Esophagus muscularis mucosa (tissue), 4 donors: ENCODE measurements at regions not wholly inside any gene's neighbourhood (a gene's known extent, or its start where the extent isn't known, plus 50 kb on each side); places are given as distances from the start of the nearest gene placed in this dataset.

ENCODE experiments used
- DNase-seq: peaks from one replicate; pipeline ENCODE4 v3.0.0-alpha.2; 2017; ENCODE audit errors: extremely low spot score
- H3K27ac ChIP-seq, 4 donors: fragments of 200-600 bp; sonication (generic); replicated peaks in 1 of 4; 1 replicate in 3 of 4; 2 replicates in 1 of 4; pipeline ENCODE4 v1.5.1; 2016 to 2019; ENCODE audit warnings: mild to moderate bottlenecking in 1 of 4
- H3K27me3 ChIP-seq, 4 donors: fragments of 200-600 bp; sonication (generic); one replicate each; pipeline versions ENCODE4 v1.5.1 to v1.6.0; 2016 to 2019
- H3K36me3 ChIP-seq, 4 donors: fragments of 200-600 bp; sonication (generic); one replicate each; pipeline ENCODE4 v1.5.1; 2016 to 2019
- H3K4me1 ChIP-seq, 4 donors: fragments of 200-600 bp; sonication (generic); one replicate each; pipeline ENCODE4 v1.5.1; 2016 to 2019
- H3K4me3 ChIP-seq, 4 donors: fragments of 200-600 bp; sonication (generic); 1 replicate in 2 of 4; 2 replicates in 2 of 4; pipeline ENCODE4 v1.5.1; 2016 to 2019; ENCODE audit warnings: mild to moderate bottlenecking in 4 of 4, moderate library complexity in 1 of 4
- H3K9me3 ChIP-seq, 4 donors: fragments of 200-600 bp; sonication (generic); 1 replicate in 3 of 4; 2 replicates in 1 of 4; pipeline ENCODE4 v1.5.1; 2016 to 2019
- CTCF ChIP-seq, 3 experiments: fragments of 200-600 bp in 2 of 3; fragments of 450-650 bp in 1 of 3; sonication (generic) in 2 of 3; IDR thresholded peaks; one replicate each; pipeline ENCODE4 v1.5.1; 2017 to 2019; ENCODE audit warnings: antibody characterized with exemption in 3 of 3, mild to moderate bottlenecking in 2 of 3, moderate library complexity in 1 of 3
- EP300 ChIP-seq: sonication (generic); formaldehyde crosslinking; IDR thresholded peaks from one replicate; pipeline ENCODE4 v1.6.1; 2017; ENCODE audit warnings: antibody characterized with exemption
- POLR2A ChIP-seq: fragments of 450-650 bp; IDR thresholded peaks from one replicate; pipeline ENCODE4 v1.6.1; 2017; ENCODE audit warnings: antibody characterized with exemption, moderate library complexity, mild to moderate bottlenecking, low read depth
- POLR2AphosphoS5 ChIP-seq, 2 donors: sonication (generic); formaldehyde crosslinking; IDR thresholded peaks; one replicate each; pipeline ENCODE4 v1.6.1; 2017; ENCODE audit warnings: antibody characterized with exemption in 2 of 2
- WGBS: methylation state at CpG from one replicate; pipeline ENCODE4 v1.1.5; 2018; 5-methylcytosine and 5-hydroxymethylcytosine counted together
- intact Hi-C: fragments of 100-400 bp; cut with DNase I; formaldehyde crosslinking; loops from one replicate; pipeline ENCODE4 v1.15.1; 2023

GRCh38 chr3:187973977-187974870 is 179.7 kb upstream of the LPP start:
- no peak for TF ChIP-seq EP300
- TF ChIP-seq CTCF (IDR thresholded peaks at IDR 0.05), result no peak
- TF ChIP-seq POLR2A, result no peak
- TF ChIP-seq POLR2AphosphoS5 (IDR thresholded peaks at IDR 0.05), result no peak
- intact Hi-C loops, result no loop called here

GRCh38 chr3:187974871-187975271 is 179.1 kb upstream of the LPP start:
- H3K36me3 ChIP-seq, result no peaks in the 10 kb centered on the region
- no peak overlapping the region for H3K27ac ChIP-seq
- intact Hi-C loops, result loop anchor here (5.0 kb wide), 1 partner anchor 58 kb away; no protein-coding TSS in a partner anchor
- DNase-seq, result no peak
- H3K9me3 ChIP-seq, result peaks cover 0 to 7% (median 3%) of the 10 kb centered on the region in 4 donors
- no peaks in the 10 kb centered on the region for H3K27me3 ChIP-seq
- no peak overlapping the region for H3K4me3 ChIP-seq
- no peak for TF ChIP-seq CTCF (IDR thresholded peaks at IDR 0.05)
- no peak for TF ChIP-seq POLR2AphosphoS5 (IDR thresholded peaks at IDR 0.05)
- TF ChIP-seq EP300, result no peak
- TF ChIP-seq POLR2A, result no peak
- WGBS, result 67% methylated on average over 3 of the region's 3 CpGs
- H3K4me1 ChIP-seq, result peaks cover 0 to 15% (median 5%) of the 10 kb centered on the region in 4 donors

More at GRCh38 chr3:187973977-187974870, 179.7 kb upstream of the LPP start:
- no peak overlapping the region for H3K27ac ChIP-seq
- no peak for DNase-seq
- peaks cover 0 to 7% (median 3%) of the 10 kb centered on the region in 4 donors for H3K9me3 ChIP-seq
- H3K4me3 ChIP-seq, result no peak overlapping the region
- H3K36me3 ChIP-seq, result no peaks in the 10 kb centered on the region
- 89% methylated on average over 9 of the region's 9 CpGs for WGBS
- H3K4me1 ChIP-seq, result peaks cover 0 to 15% (median 5%) of the 10 kb centered on the region in 4 donors
- no peaks in the 10 kb centered on the region for H3K27me3 ChIP-seq

- intact Hi-C loops, result loop anchor here (5.0 kb wide), 1 partner anchor 58 kb away; no protein-coding TSS in a partner anchor
- no peak for DNase-seq
- no peaks in the 10 kb centered on the region for H3K27me3 ChIP-seq
Observed at GRCh38 chr3:187975561-187976364, 178.2 kb upstream of the LPP start.

GRCh38 chr3:187976365-187976900 is 177.5 kb upstream of the LPP start:
- no peaks in the 10 kb centered on the region for H3K27me3 ChIP-seq
- H3K4me3 ChIP-seq, result no peak overlapping the region
- H3K36me3 ChIP-seq, result no peaks in the 10 kb centered on the region
- H3K9me3 ChIP-seq, result peaks cover 0 to 7% (median 3%) of the 10 kb centered on the region in 4 donors
- H3K27ac ChIP-seq, result no peak overlapping the region
- intact Hi-C loops, result loop anchor here (5.0 kb wide), 1 partner anchor 59 kb away; no protein-coding TSS in a partner anchor
- TF ChIP-seq EP300, result no peak
- no peak for TF ChIP-seq POLR2A
- TF ChIP-seq POLR2AphosphoS5 (IDR thresholded peaks at IDR 0.05), result no peak
- no peak for TF ChIP-seq CTCF (IDR thresholded peaks at IDR 0.05)
- H3K4me1 ChIP-seq, result peaks cover 0 to 12% (median 5%) of the 10 kb centered on the region in 4 donors
- 89% methylated on average over 6 of the region's 6 CpGs for WGBS
- DNase-seq, result no peak

More at GRCh38 chr3:187975561-187976364, 178.2 kb upstream of the LPP start:
- no peak for TF ChIP-seq EP300
- no peak overlapping the region for H3K4me3 ChIP-seq
- peaks cover 0 to 15% (median 5%) of the 10 kb centered on the region in 4 donors for H3K4me1 ChIP-seq
- H3K9me3 ChIP-seq, result peaks cover 0 to 7% (median 3%) of the 10 kb centered on the region in 4 donors
- 75% methylated on average over 5 of the region's 7 CpGs for WGBS
- H3K27ac ChIP-seq, result no peak overlapping the region
- H3K36me3 ChIP-seq, result no peaks in the 10 kb centered on the region
